Spleen (tissue), 7 donors: ENCODE measurements at regions not wholly inside any gene's neighbourhood (a gene's known extent, or its start where the extent isn't known, plus 50 kb on each side); places are given as distances from the start of the nearest gene placed in this dataset.

Experiments used
- POLR2A ChIP-seq, 3 donors: fragments of 450-650 bp; IDR thresholded peaks; one replicate each; pipeline ENCODE4 v1.5.1; 2017; ENCODE audit warnings: antibody characterized with exemption in 3 of 3, mild to moderate bottlenecking in 1 of 3
- POLR2AphosphoS5 ChIP-seq, 3 donors: sonication (generic); formaldehyde crosslinking; IDR thresholded peaks; one replicate each; pipeline ENCODE4 v1.5.1; 2017; ENCODE audit warnings: antibody characterized with exemption in 3 of 3
- TF ChIP-seq, protein P1 (sequence below), 11 experiments: fragments of 200-600 bp in 7 of 11; fragments of 450-650 bp in 4 of 11; sonication (generic) in 4 of 11; IDR thresholded peaks in 8 of 11; conservative IDR thresholded peaks in 3 of 11; 1 replicate in 7 of 11; 2 replicates in 4 of 11; pipeline versions ENCODE4 v1.4.0 to v1.8.0; 2016 to 2021; ENCODE audit warnings: antibody characterized with exemption in 11 of 11, inconsistent platforms in 4 of 11, mild to moderate bottlenecking in 1 of 11
- donor health status: DM: no; HTN: no; CAD: no; lungs with moderate emphysema.
- donor health status: DM: no; HTN: no; CAD: no.
- donor health status: DM: no; HTN: no; CAD: no.

DNA sequence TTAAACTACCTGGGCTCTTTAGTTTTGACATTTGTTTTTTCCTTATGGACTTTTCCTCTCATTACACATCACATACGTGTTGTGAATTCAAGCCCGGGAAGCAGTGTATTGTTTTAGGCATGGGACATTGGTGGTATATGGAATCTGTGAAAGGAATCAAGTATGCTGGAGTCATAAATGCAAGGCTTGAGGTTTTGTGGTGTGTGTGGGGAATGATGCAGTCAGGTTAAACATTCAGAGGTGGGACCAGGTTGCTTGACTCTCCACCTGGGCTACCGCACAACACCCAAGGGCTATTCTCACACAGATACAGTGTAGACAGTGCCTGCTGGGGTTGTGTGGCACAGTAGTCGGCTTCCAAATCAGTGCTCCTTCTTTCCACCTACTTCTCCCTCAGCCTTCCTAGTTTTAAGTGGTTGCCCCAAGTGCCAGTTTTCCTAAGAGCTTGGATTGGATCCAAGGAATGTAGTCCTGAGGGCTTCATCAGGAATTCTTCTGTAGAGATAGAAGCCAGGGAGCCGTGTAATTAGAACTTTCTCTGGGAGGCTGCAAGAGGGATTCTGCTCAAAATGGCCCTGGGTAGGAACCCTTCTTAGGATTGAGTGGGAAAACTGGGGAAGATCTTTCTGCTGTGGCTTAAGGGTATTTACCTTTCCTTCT, 243.7 kb downstream of the C12orf75 start:
- TF ChIP-seq POLR2A (IDR thresholded peaks at IDR 0.05): no peak
- TF ChIP-seq, protein P1, sequence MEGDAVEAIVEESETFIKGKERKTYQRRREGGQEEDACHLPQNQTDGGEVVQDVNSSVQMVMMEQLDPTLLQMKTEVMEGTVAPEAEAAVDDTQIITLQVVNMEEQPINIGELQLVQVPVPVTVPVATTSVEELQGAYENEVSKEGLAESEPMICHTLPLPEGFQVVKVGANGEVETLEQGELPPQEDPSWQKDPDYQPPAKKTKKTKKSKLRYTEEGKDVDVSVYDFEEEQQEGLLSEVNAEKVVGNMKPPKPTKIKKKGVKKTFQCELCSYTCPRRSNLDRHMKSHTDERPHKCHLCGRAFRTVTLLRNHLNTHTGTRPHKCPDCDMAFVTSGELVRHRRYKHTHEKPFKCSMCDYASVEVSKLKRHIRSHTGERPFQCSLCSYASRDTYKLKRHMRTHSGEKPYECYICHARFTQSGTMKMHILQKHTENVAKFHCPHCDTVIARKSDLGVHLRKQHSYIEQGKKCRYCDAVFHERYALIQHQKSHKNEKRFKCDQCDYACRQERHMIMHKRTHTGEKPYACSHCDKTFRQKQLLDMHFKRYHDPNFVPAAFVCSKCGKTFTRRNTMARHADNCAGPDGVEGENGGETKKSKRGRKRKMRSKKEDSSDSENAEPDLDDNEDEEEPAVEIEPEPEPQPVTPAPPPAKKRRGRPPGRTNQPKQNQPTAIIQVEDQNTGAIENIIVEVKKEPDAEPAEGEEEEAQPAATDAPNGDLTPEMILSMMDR (IDR thresholded peaks at IDR 0.05 in 8 of 11, conservative IDR thresholded peaks at IDR 0.05 in 3 of 11): no peak
- no peak for TF ChIP-seq POLR2AphosphoS5 (IDR thresholded peaks at IDR 0.05)
